ENCODE measurements at regions not wholly inside any gene's neighbourhood (a gene's known extent, or its start where the extent isn't known, plus 50 kb on each side); places are given as distances from the start of the nearest gene placed in this dataset.

DNA sequence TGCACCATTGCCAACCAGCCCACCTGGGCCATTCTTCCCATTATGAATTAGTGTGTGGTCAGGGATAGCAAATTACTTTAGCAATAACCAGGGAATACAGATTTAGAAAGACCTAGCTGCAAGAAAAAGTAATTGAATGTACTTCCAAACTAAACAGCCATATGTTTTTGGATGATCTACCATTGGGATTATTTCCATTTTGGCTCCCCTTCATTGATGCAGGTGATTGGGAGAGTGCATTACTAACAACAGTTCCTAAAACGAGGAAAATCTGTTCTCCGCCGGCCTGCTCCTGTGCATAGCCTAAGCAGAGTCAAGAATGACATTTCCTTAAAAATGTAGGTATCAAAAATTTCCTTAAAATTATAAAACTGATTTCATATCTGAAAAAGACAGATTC is 58.5 kb downstream of the MAIP1 start:
- Mint-ChIP-seq H3K9me3 (peaks cover 29% of the 10 kb centered on the region), H3K4me1 (peaks cover 3% of the 10 kb centered on the region), H3K27me3 (ENCODE audit: insufficient read depth, low read depth, poor library complexity) (peaks cover 2% of the 10 kb centered on the region), H3K4me3 (no peak overlapping the region), H3K27ac (no peak overlapping the region), H3K36me3 (ENCODE audit: low read depth) (peaks cover 24% of the 10 kb centered on the region)
- Histone ChIP-seq H2AFZ (no peak overlapping the region), H3K9me2 (ENCODE audit: insufficient read depth) (no peaks in the 10 kb centered on the region; the same call in 1 of the 2 replicates), H3F3A (replicated peaks; ENCODE audit: low read depth) (no peaks in the 10 kb centered on the region), H4K20me1 (replicated peaks; ENCODE audit: insufficient read depth) (no peaks in the 10 kb centered on the region), H3K4me2 (no peak overlapping the region), H3K79me2 (replicated peaks; ENCODE audit: insufficient read depth) (no peaks in the 10 kb centered on the region), H3K27me3 (ENCODE audit: insufficient read depth) (no peaks in the 10 kb centered on the region), H3K4me3 (no peak overlapping the region), H3K4me1 (ENCODE audit: insufficient read depth) (no peaks in the 10 kb centered on the region), H3K36me3 (ENCODE audit: insufficient read depth) (no peaks in the 10 kb centered on the region; the same call in 1 of the 2 replicates), H3K27ac (ENCODE audit: low read depth) (no peak overlapping the region)
- ATAC-seq = no peak
- no peak for DNase-seq (ENCODE audit: low spot score)
- TF ChIP-seq, protein P1, sequence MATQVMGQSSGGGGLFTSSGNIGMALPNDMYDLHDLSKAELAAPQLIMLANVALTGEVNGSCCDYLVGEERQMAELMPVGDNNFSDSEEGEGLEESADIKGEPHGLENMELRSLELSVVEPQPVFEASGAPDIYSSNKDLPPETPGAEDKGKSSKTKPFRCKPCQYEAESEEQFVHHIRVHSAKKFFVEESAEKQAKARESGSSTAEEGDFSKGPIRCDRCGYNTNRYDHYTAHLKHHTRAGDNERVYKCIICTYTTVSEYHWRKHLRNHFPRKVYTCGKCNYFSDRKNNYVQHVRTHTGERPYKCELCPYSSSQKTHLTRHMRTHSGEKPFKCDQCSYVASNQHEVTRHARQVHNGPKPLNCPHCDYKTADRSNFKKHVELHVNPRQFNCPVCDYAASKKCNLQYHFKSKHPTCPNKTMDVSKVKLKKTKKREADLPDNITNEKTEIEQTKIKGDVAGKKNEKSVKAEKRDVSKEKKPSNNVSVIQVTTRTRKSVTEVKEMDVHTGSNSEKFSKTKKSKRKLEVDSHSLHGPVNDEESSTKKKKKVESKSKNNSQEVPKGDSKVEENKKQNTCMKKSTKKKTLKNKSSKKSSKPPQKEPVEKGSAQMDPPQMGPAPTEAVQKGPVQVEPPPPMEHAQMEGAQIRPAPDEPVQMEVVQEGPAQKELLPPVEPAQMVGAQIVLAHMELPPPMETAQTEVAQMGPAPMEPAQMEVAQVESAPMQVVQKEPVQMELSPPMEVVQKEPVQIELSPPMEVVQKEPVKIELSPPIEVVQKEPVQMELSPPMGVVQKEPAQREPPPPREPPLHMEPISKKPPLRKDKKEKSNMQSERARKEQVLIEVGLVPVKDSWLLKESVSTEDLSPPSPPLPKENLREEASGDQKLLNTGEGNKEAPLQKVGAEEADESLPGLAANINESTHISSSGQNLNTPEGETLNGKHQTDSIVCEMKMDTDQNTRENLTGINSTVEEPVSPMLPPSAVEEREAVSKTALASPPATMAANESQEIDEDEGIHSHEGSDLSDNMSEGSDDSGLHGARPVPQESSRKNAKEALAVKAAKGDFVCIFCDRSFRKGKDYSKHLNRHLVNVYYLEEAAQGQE (IDR thresholded peaks at IDR 0.05; ENCODE audit: unreplicated experiment) = no peak
- TF ChIP-seq JUNB (IDR thresholded peaks at IDR 0.05; ENCODE audit: unreplicated experiment) (no peak), POLR2AphosphoS5 (IDR thresholded peaks at IDR 0.05; ENCODE audit: low read depth) (no peak), ZNF114 (CRISPR knock-in tag; IDR thresholded peaks at IDR 0.05) (no peak), EZH2 (IDR thresholded peaks at IDR 0.05; ENCODE audit: low read depth, unreplicated experiment) (no peak), NANOG (IDR thresholded peaks at IDR 0.05; ENCODE audit: borderline replicate concordance) (no peak), EZH2phosphoT487 (IDR thresholded peaks at IDR 0.05; ENCODE audit: unreplicated experiment) (no peak), CREB1 (CRISPR knock-in tag; IDR thresholded peaks at IDR 0.05; ENCODE audit: low read depth) (no peak), ZNF331 (CRISPR knock-in tag; IDR thresholded peaks at IDR 0.05; ENCODE audit: low read depth) (no peak), STAT1 (IDR thresholded peaks at IDR 0.05; ENCODE audit: unreplicated experiment) (no peak)
- TF ChIP-seq, protein P2, sequence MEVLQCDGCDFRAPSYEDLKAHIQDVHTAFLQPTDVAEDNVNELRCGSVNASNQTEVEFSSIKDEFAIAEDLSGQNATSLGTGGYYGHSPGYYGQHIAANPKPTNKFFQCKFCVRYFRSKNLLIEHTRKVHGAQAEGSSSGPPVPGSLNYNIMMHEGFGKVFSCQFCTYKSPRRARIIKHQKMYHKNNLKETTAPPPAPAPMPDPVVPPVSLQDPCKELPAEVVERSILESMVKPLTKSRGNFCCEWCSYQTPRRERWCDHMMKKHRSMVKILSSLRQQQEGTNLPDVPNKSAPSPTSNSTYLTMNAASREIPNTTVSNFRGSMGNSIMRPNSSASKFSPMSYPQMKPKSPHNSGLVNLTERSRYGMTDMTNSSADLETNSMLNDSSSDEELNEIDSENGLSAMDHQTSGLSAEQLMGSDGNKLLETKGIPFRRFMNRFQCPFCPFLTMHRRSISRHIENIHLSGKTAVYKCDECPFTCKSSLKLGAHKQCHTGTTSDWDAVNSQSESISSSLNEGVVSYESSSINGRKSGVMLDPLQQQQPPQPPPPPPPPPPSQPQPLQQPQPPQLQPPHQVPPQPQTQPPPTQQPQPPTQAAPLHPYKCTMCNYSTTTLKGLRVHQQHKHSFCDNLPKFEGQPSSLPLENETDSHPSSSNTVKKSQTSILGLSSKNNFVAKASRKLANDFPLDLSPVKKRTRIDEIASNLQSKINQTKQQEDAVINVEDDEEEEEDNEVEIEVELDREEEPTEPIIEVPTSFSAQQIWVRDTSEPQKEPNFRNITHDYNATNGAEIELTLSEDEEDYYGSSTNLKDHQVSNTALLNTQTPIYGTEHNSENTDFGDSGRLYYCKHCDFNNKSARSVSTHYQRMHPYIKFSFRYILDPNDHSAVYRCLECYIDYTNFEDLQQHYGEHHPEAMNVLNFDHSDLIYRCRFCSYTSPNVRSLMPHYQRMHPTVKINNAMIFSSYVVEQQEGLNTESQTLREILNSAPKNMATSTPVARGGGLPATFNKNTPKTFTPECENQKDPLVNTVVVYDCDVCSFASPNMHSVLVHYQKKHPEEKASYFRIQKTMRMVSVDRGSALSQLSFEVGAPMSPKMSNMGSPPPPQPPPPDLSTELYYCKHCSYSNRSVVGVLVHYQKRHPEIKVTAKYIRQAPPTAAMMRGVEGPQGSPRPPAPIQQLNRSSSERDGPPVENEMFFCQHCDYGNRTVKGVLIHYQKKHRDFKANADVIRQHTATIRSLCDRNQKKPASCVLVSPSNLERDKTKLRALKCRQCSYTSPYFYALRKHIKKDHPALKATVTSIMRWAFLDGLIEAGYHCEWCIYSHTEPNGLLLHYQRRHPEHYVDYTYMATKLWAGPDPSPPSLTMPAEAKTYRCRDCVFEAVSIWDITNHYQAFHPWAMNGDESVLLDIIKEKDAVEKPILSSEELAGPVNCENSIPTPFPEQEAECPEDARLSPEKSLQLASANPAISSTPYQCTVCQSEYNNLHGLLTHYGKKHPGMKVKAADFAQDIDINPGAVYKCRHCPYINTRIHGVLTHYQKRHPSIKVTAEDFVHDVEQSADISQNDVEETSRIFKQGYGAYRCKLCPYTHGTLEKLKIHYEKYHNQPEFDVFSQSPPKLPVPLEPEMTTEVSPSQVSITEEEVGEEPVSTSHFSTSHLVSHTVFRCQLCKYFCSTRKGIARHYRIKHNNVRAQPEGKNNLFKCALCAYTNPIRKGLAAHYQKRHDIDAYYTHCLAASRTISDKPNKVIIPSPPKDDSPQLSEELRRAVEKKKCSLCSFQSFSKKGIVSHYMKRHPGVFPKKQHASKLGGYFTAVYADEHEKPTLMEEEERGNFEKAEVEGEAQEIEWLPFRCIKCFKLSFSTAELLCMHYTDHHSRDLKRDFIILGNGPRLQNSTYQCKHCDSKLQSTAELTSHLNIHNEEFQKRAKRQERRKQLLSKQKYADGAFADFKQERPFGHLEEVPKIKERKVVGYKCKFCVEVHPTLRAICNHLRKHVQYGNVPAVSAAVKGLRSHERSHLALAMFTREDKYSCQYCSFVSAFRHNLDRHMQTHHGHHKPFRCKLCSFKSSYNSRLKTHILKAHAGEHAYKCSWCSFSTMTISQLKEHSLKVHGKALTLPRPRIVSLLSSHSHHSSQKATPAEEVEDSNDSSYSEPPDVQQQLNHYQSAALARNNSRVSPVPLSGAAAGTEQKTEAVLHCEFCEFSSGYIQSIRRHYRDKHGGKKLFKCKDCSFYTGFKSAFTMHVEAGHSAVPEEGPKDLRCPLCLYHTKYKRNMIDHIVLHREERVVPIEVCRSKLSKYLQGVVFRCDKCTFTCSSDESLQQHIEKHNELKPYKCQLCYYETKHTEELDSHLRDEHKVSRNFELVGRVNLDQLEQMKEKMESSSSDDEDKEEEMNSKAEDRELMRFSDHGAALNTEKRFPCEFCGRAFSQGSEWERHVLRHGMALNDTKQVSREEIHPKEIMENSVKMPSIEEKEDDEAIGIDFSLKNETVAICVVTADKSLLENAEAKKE (CRISPR knock-in tag; IDR thresholded peaks at IDR 0.05) = no peak
- TF ChIP-seq, protein P3, sequence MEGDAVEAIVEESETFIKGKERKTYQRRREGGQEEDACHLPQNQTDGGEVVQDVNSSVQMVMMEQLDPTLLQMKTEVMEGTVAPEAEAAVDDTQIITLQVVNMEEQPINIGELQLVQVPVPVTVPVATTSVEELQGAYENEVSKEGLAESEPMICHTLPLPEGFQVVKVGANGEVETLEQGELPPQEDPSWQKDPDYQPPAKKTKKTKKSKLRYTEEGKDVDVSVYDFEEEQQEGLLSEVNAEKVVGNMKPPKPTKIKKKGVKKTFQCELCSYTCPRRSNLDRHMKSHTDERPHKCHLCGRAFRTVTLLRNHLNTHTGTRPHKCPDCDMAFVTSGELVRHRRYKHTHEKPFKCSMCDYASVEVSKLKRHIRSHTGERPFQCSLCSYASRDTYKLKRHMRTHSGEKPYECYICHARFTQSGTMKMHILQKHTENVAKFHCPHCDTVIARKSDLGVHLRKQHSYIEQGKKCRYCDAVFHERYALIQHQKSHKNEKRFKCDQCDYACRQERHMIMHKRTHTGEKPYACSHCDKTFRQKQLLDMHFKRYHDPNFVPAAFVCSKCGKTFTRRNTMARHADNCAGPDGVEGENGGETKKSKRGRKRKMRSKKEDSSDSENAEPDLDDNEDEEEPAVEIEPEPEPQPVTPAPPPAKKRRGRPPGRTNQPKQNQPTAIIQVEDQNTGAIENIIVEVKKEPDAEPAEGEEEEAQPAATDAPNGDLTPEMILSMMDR (conservative IDR thresholded peaks at IDR 0.05; ENCODE audit: low read depth in 2 of 2) = no peak
- TF ChIP-seq, protein P4, sequence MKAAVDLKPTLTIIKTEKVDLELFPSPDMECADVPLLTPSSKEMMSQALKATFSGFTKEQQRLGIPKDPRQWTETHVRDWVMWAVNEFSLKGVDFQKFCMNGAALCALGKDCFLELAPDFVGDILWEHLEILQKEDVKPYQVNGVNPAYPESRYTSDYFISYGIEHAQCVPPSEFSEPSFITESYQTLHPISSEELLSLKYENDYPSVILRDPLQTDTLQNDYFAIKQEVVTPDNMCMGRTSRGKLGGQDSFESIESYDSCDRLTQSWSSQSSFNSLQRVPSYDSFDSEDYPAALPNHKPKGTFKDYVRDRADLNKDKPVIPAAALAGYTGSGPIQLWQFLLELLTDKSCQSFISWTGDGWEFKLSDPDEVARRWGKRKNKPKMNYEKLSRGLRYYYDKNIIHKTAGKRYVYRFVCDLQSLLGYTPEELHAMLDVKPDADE (IDR thresholded peaks at IDR 0.05) = no peak

Data from GM23338 (cell line).